GM23338 (cell line): ENCODE measurements at regions not wholly inside any gene's neighbourhood (a gene's known extent, or its start where the extent isn't known, plus 50 kb on each side); places are given as distances from the start of the nearest gene placed in this dataset.

Source experiments
- ATAC-seq: fragments of 200-7000 bp; cut with Tn5 transposase; 3 replicates; pipeline ENCODE4 v1.9.1; 2020
- DNase-seq: peaks from one replicate; pipeline ENCODE4 v3.0.0-alpha.2; 2015; ENCODE audit warnings: low spot score
- H2AFZ ChIP-seq: fragments of 200-600 bp; sonication (generic); 2 replicates; pipeline ENCODE4 v1.8.0; 2016; ENCODE audit warnings: antibody characterized with exemption, mild to moderate bottlenecking, moderate library complexity
- H3F3A ChIP-seq: fragments of 200-600 bp; sonication (generic); replicated peaks from 2 replicates; pipeline ENCODE4 v1.8.0; 2017; ENCODE audit warnings: antibody characterized with exemption, mixed run types, low read depth
- H3K27ac ChIP-seq: fragments of 200-600 bp; sonication (generic); 2 replicates; pipeline ENCODE4 v1.6.1; 2016; ENCODE audit warnings: low read depth
- H3K27me3 ChIP-seq: fragments of 200-600 bp; sonication (generic); 2 replicates; pipeline ENCODE4 v1.8.0; 2016; ENCODE audit warnings: mild to moderate bottlenecking, mixed run types, moderate library complexity; ENCODE audit not compliant: insufficient read depth
- H3K36me3 ChIP-seq: fragments of 200-600 bp; sonication (generic); 2 replicates; pipeline ENCODE4 v1.8.0; 2016; ENCODE audit warnings: mild to moderate bottlenecking; ENCODE audit not compliant: insufficient read depth
- H3K4me1 ChIP-seq: fragments of 200-600 bp; sonication (generic); 2 replicates; pipeline ENCODE4 v1.8.0; 2016; ENCODE audit warnings: mild to moderate bottlenecking, moderate library complexity; ENCODE audit not compliant: insufficient read depth
- H3K4me2 ChIP-seq: fragments of 200-600 bp; sonication (generic); 2 replicates; pipeline ENCODE4 v1.7.1; 2017; ENCODE audit warnings: mixed run types
- H3K4me3 ChIP-seq: fragments of 200-600 bp; sonication (generic); 2 replicates; pipeline ENCODE4 v1.6.1; 2016; ENCODE audit warnings: mixed run types
- H3K79me2 ChIP-seq: fragments of 200-600 bp; sonication (generic); replicated peaks from 2 replicates; pipeline ENCODE4 v1.8.0; 2017; ENCODE audit warnings: mild to moderate bottlenecking; ENCODE audit not compliant: insufficient read depth
- H3K9me2 ChIP-seq: fragments of 200-600 bp; sonication (generic); 2 replicates; pipeline ENCODE4 v1.8.0; 2017; ENCODE audit not compliant: insufficient read depth
- H4K20me1 ChIP-seq: fragments of 200-600 bp; sonication (generic); replicated peaks from 2 replicates; pipeline ENCODE4 v1.8.0; 2017; ENCODE audit warnings: mild to moderate bottlenecking; ENCODE audit not compliant: insufficient read depth
- H3K27ac Mint-ChIP-seq: 2 replicates; pipeline ENCODE4 v1.8.0; 2020; ENCODE audit warnings: inconsistent platforms, mild to moderate bottlenecking, moderate library complexity, mixed read lengths
- H3K27me3 Mint-ChIP-seq: 3 replicates; pipeline ENCODE4 v1.8.0; 2022; ENCODE audit warnings: low read depth, mild to moderate bottlenecking, moderate library complexity, mixed read lengths, inconsistent platforms; ENCODE audit not compliant: insufficient read depth, poor library complexity
- H3K36me3 Mint-ChIP-seq: 3 replicates; pipeline ENCODE4 v1.8.0; 2021; ENCODE audit warnings: low read depth, mild to moderate bottlenecking, inconsistent platforms, moderate library complexity, mixed read lengths
- H3K4me1 Mint-ChIP-seq: 3 replicates; pipeline ENCODE4 v1.8.0; 2020; ENCODE audit warnings: mild to moderate bottlenecking, inconsistent platforms, mixed read lengths
- H3K4me3 Mint-ChIP-seq: 3 replicates; pipeline ENCODE4 v1.8.0; 2021; ENCODE audit warnings: moderate library complexity, mild to moderate bottlenecking, inconsistent platforms, mixed read lengths
- H3K9me3 Mint-ChIP-seq: 3 replicates; pipeline ENCODE4 v1.8.0; 2020; ENCODE audit warnings: moderate library complexity, mild to moderate bottlenecking, inconsistent platforms, mixed read lengths
- CREB1 ChIP-seq: fragments of 250-450 bp; sonication (Bioruptor Pico); IDR thresholded peaks from 2 replicates; pipeline ENCODE4 v1.5.0; 2020; ENCODE audit warnings: low read depth, mild to moderate bottlenecking, moderate library complexity
- CTCF ChIP-seq, 2 experiments: fragments of 200-600 bp in 1 of 2; sonication (generic) in 1 of 2; conservative IDR thresholded peaks; 2 replicates each; pipeline versions ENCODE4 v1.5.1 to v1.6.1; 2016 to 2017; ENCODE audit warnings: antibody characterized with exemption in 2 of 2, low read depth in 2 of 2, mild to moderate bottlenecking in 2 of 2, moderate library complexity in 1 of 2
- ETS1 ChIP-seq: IDR thresholded peaks from 2 replicates; pipeline ENCODE4 v1.6.1; 2016; ENCODE audit warnings: antibody characterized with exemption
- EZH2 ChIP-seq: fragments of 200-600 bp; sonication (generic); IDR thresholded peaks from one replicate; pipeline ENCODE4 v1.8.0; 2017; ENCODE audit warnings: antibody characterized with exemption, mild to moderate bottlenecking, low read depth; ENCODE audit not compliant: unreplicated experiment
- EZH2phosphoT487 ChIP-seq: fragments of 200-600 bp; sonication (generic); IDR thresholded peaks from one replicate; pipeline ENCODE4 v1.8.1; 2018; ENCODE audit warnings: antibody characterized with exemption; ENCODE audit not compliant: unreplicated experiment
- JUNB ChIP-seq: IDR thresholded peaks from one replicate; pipeline ENCODE4 v1.6.1; 2016; ENCODE audit warnings: antibody characterized with exemption; ENCODE audit not compliant: unreplicated experiment
- POLR2AphosphoS5 ChIP-seq: IDR thresholded peaks from 2 replicates; pipeline ENCODE4 v1.6.1; 2016; ENCODE audit warnings: antibody characterized with exemption, low read depth
- REST ChIP-seq: IDR thresholded peaks from one replicate; pipeline ENCODE4 v1.6.1; 2018; ENCODE audit warnings: antibody characterized with exemption; ENCODE audit not compliant: unreplicated experiment
- STAT1 ChIP-seq: IDR thresholded peaks from one replicate; pipeline ENCODE4 v1.6.1; 2016; ENCODE audit warnings: antibody characterized with exemption; ENCODE audit not compliant: unreplicated experiment
- ZNF114 ChIP-seq: fragments of 250-450 bp; sonication (Bioruptor Pico); IDR thresholded peaks from 2 replicates; pipeline ENCODE4 v1.5.0; 2020; ENCODE audit warnings: mild to moderate bottlenecking, moderate library complexity

- no peak for TF ChIP-seq CTCF (conservative IDR thresholded peaks at IDR 0.05; ENCODE audit: low read depth in 2 of 2)
- no peak for TF ChIP-seq EZH2phosphoT487
- TF ChIP-seq REST = no peak
- TF ChIP-seq JUNB = no peak
Measured at GRCh38 chrX:39821709-39822095, 276.1 kb downstream of the BCOR start (continued).

- Histone ChIP-seq H3K79me2 (no peaks in the 10 kb centered on the region), H3K4me1 (peaks cover 23% of the 10 kb centered on the region), H3K27me3 (peaks cover 7% of the 10 kb centered on the region; the same call in 1 of the 2 replicates), H3K4me2 (peak overlapping the region; percentile 68), H3K9me2 (no peaks in the 10 kb centered on the region), H3F3A (no peaks in the 10 kb centered on the region), H3K4me3 (peak overlapping the region; percentile 49), H3K27ac (no peak overlapping the region), H3K36me3 (no peaks in the 10 kb centered on the region), H2AFZ (no peak overlapping the region), H4K20me1 (no peaks in the 10 kb centered on the region)
- Mint-ChIP-seq H3K4me1 (peaks cover 47% of the 10 kb centered on the region), H3K27me3 (peaks cover 20% of the 10 kb centered on the region), H3K27ac (no peak overlapping the region), H3K4me3 (peak overlapping the region; percentile 55), H3K9me3 (peaks cover 3% of the 10 kb centered on the region; the same call in 1 of the 3 replicates), H3K36me3 (no peaks in the 10 kb centered on the region; the same call in 2 of the 3 replicates)
- TF ChIP-seq CREB1 (CRISPR knock-in tag) (no peak), REST (no peak), ZNF114 (CRISPR knock-in tag) (no peak), POLR2AphosphoS5 (no peak), CTCF (conservative IDR thresholded peaks at IDR 0.05; ENCODE audit: low read depth in 2 of 2) (no peak), ETS1 (no peak), EZH2 (no peak), STAT1 (no peak), EZH2phosphoT487 (no peak)
- peak; percentile 10 for ATAC-seq
- DNase-seq = peak; percentile 24
Measured at GRCh38 chrX:39822133-39822748, 275.5 kb downstream of the BCOR start.
